OCI-LY7 (cell line): ENCODE measurements at regions not wholly inside any gene's neighbourhood (a gene's known extent, or its start where the extent isn't known, plus 50 kb on each side); places are given as distances from the start of the nearest gene placed in this dataset.

Experiments
- BruUV-seq: library from RNA; stranded (reverse); fragments of 400-500 nt; replicated peaks from 2 replicates; lab custom pipeline; 2021; lab: Mats Ljungman, UMichigan
- CTCF ChIA-PET: fragments of 300-600 bp; sonication (Branson Sonifier 250); formaldehyde crosslinking; loops from one replicate; lab custom pipeline; 2022; ENCODE audit warnings: antibody characterized with exemption; ENCODE audit not compliant: unreplicated experiment; lab: Charles Lee
- POLR2A ChIA-PET: fragments of 300-600 bp; sonication (Branson Sonifier 250); formaldehyde crosslinking; loops from one replicate; lab custom pipeline; 2022; ENCODE audit warnings: antibody characterized with exemption; lab: Charles Lee
- DNase-seq: peaks from one replicate; pipeline ENCODE4 v3.0.0-alpha.2; 2015; ENCODE audit warnings: low spot score
- H2AFZ ChIP-seq: fragments of 200-600 bp; sonication (generic), shearing (Covaris generic); 2 replicates; pipeline ENCODE4 v1.6.1; 2014; ENCODE audit warnings: mild to moderate bottlenecking, antibody characterized with exemption, low read length, moderate library complexity
- H3K27ac ChIP-seq: fragments of 200-600 bp; sonication (generic); 2 replicates; pipeline ENCODE4 v1.5.1; 2014; ENCODE audit warnings: mixed run types, low read depth, mild to moderate bottlenecking, moderate library complexity, low read length, inconsistent platforms; ENCODE audit not compliant: poor library complexity, severe bottlenecking
- H3K36me3 ChIP-seq: fragments of 200-600 bp; sonication (generic); 2 replicates; pipeline ENCODE4 v1.6.1; 2014; ENCODE audit warnings: mild to moderate bottlenecking, antibody characterized with exemption, low read length, moderate library complexity, mixed read lengths; ENCODE audit not compliant: insufficient read depth
- H3K4me1 ChIP-seq: fragments of 200-600 bp; sonication (generic); 2 replicates; pipeline ENCODE4 v1.5.1; 2014; ENCODE audit warnings: mild to moderate bottlenecking, low read length; ENCODE audit not compliant: insufficient read depth, poor library complexity, severe bottlenecking
- H3K4me2 ChIP-seq: fragments of 200-600 bp; sonication (generic); 2 replicates; pipeline ENCODE4 v1.6.1; 2014; ENCODE audit warnings: mild to moderate bottlenecking, low read length
- H3K4me3 ChIP-seq: fragments of 200-600 bp; sonication (generic); 2 replicates; pipeline ENCODE4 v1.5.1; 2014; ENCODE audit warnings: mild to moderate bottlenecking, low read depth, low read length; ENCODE audit not compliant: poor library complexity, severe bottlenecking
- H3K79me2 ChIP-seq: fragments of 200-600 bp; sonication (generic); 2 replicates; pipeline ENCODE4 v1.6.1; 2016; ENCODE audit warnings: low read depth, mild to moderate bottlenecking, low read length, moderate library complexity, mixed read lengths; ENCODE audit not compliant: insufficient read depth
- H3K9me2 ChIP-seq: fragments of 200-600 bp; sonication (generic); 2 replicates; pipeline ENCODE4 v1.6.1; 2016; ENCODE audit warnings: mild to moderate bottlenecking, low read length, mixed read lengths; ENCODE audit not compliant: insufficient read depth
- H3K9me3 ChIP-seq: fragments of 200-600 bp; sonication (generic); 2 replicates; pipeline ENCODE4 v1.6.1; 2014; ENCODE audit warnings: mild to moderate bottlenecking, mixed run types, low read length, mixed read lengths
- H4K20me1 ChIP-seq: fragments of 200-600 bp; sonication (generic); 2 replicates; pipeline ENCODE4 v1.6.1; 2014; ENCODE audit warnings: mild to moderate bottlenecking, antibody characterized with exemption, low read length, moderate library complexity, mixed read lengths; ENCODE audit not compliant: insufficient read depth
- EZH2phosphoT487 ChIP-seq: fragments of 200-600 bp; sonication (generic); IDR thresholded peaks from 2 replicates; pipeline ENCODE4 v1.6.1; 2018; ENCODE audit warnings: low read depth, borderline replicate concordance, mild to moderate bottlenecking, mixed run types, antibody characterized with exemption, low read length, moderate library complexity, mixed read lengths
- intact Hi-C: fragments of 100-400 bp; cut with micrococcal nuclease; formaldehyde crosslinking; loops from one replicate; pipeline ENCODE4 v1.10.0; 2022; ENCODE audit not compliant: unreplicated experiment
- TF ChIP-seq, protein P1 (sequence below): fragments of 200-600 bp; sonication (generic); conservative IDR thresholded peaks from 2 replicates; pipeline ENCODE4 v1.5.1; 2014; ENCODE audit warnings: mild to moderate bottlenecking, antibody characterized with exemption, low read length, moderate library complexity, mixed read lengths

GRCh38 chr13:88817560-88817959 lies 1146.4 kb downstream of the SLITRK5 start:
- Histone ChIP-seq H3K9me3 (peaks cover 11% of the 10 kb centered on the region; the same call in 1 of the 2 replicates), H4K20me1 (no peaks in the 10 kb centered on the region), H3K9me2 (no peaks in the 10 kb centered on the region), H3K27ac (no peak overlapping the region), H3K4me3 (no peak overlapping the region), H3K36me3 (no peaks in the 10 kb centered on the region), H2AFZ (no peak overlapping the region), H3K4me2 (no peak overlapping the region), H3K4me1 (no peaks in the 10 kb centered on the region), H3K79me2 (no peaks in the 10 kb centered on the region)
- DNase-seq = no peak
- intact Hi-C loops = no loop called here
- no TSS peak for BruUV-seq
- TF ChIP-seq, protein P1, sequence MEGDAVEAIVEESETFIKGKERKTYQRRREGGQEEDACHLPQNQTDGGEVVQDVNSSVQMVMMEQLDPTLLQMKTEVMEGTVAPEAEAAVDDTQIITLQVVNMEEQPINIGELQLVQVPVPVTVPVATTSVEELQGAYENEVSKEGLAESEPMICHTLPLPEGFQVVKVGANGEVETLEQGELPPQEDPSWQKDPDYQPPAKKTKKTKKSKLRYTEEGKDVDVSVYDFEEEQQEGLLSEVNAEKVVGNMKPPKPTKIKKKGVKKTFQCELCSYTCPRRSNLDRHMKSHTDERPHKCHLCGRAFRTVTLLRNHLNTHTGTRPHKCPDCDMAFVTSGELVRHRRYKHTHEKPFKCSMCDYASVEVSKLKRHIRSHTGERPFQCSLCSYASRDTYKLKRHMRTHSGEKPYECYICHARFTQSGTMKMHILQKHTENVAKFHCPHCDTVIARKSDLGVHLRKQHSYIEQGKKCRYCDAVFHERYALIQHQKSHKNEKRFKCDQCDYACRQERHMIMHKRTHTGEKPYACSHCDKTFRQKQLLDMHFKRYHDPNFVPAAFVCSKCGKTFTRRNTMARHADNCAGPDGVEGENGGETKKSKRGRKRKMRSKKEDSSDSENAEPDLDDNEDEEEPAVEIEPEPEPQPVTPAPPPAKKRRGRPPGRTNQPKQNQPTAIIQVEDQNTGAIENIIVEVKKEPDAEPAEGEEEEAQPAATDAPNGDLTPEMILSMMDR = no peak
- TF ChIP-seq EZH2phosphoT487 = no peak
- CTCF ChIA-PET = no interaction called here
- POLR2A ChIA-PET = no interaction called here

GRCh38 chr13:88823114-88823513 lies 1151.9 kb downstream of the SLITRK5 start:
- Histone ChIP-seq H3K27ac (no peak overlapping the region), H2AFZ (no peak overlapping the region), H3K4me1 (no peaks in the 10 kb centered on the region), H4K20me1 (no peaks in the 10 kb centered on the region), H3K4me2 (no peak overlapping the region), H3K36me3 (no peaks in the 10 kb centered on the region), H3K9me3 (0 out of 2 replicates have a peak, but pooled peaks cover 5% of the 10 kb centered on the region), H3K9me2 (no peaks in the 10 kb centered on the region), H3K4me3 (no peak overlapping the region), H3K79me2 (no peaks in the 10 kb centered on the region)
- ChIA-PET POLR2A (no interaction called here), CTCF (no interaction called here)
- intact Hi-C loops = no loop called here
- BruUV-seq = no TSS peak
- TF ChIP-seq EZH2phosphoT487 = no peak
- TF ChIP-seq, protein P1 = no peak
- DNase-seq = no peak

- no TSS peak for BruUV-seq
- H3K27ac ChIP-seq = no peak overlapping the region
- TF ChIP-seq, protein P1 = no peak
- no peak for TF ChIP-seq EZH2phosphoT487
- H3K4me2 ChIP-seq = no peak overlapping the region
- no peaks in the 10 kb centered on the region for H3K9me2 ChIP-seq
- intact Hi-C loops = no loop called here
- H3K4me3 ChIP-seq = no peak overlapping the region
- ChIA-PET POLR2A (no interaction called here), CTCF (no interaction called here)
- H4K20me1 ChIP-seq = no peaks in the 10 kb centered on the region
- no peak overlapping the region for H2AFZ ChIP-seq
- DNase-seq = no peak
- H3K36me3 ChIP-seq = no peaks in the 10 kb centered on the region
- H3K4me1 ChIP-seq = no peaks in the 10 kb centered on the region
- no peaks in the 10 kb centered on the region for H3K79me2 ChIP-seq
- H3K9me3 ChIP-seq = 0 out of 2 replicates have a peak, but pooled peaks cover 4% of the 10 kb centered on the region
Measured at GRCh38 chr13:88824218-88824617, 1153.0 kb downstream of the SLITRK5 start.
